ENCODE measurements at regions not wholly inside any gene's neighbourhood (a gene's known extent, or its start where the extent isn't known, plus 50 kb on each side); places are given as distances from the start of the nearest gene placed in this dataset.

DNA sequence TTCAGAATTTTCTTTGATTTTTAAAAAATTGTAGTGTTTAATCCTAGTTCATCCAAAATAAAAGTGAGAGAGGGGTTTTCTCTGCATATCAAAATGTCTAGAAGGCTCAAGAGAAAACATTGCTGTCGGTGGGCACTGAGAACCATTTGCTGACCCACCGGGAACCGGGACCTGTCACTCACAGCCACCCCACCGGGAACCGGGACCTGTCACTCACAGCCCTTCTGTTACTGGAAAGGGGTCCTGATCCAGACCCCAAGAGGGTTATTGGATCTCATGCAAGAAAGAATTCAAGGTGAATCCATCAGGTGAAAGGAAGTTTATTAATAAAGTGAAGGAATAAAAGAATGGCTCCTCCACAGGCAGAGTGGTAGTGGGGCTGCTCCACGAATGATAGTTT, 106.0 kb upstream of the SFSWAP start:
- no peak for DNase-seq
- intact Hi-C loops (cut with DNase I; ENCODE audit: low total_unique reads) = loop anchor here (10.0 kb wide), 1 partner anchor 220 kb away; the partner anchor contains the start of gene MMP17
- Histone ChIP-seq H3K4me3 (no peak overlapping the region), H3K9me3 (no peaks in the 10 kb centered on the region), H3K36me3 (no peaks in the 10 kb centered on the region), H3K27me3 (peaks cover 0 to 48% of the 10 kb centered on the region in 2 donors), H3K4me1 (peaks cover 0 to 9% (median 2%) of the 10 kb centered on the region in 4 donors), H3K27ac (no peak overlapping the region)
- TF ChIP-seq, protein P1, sequence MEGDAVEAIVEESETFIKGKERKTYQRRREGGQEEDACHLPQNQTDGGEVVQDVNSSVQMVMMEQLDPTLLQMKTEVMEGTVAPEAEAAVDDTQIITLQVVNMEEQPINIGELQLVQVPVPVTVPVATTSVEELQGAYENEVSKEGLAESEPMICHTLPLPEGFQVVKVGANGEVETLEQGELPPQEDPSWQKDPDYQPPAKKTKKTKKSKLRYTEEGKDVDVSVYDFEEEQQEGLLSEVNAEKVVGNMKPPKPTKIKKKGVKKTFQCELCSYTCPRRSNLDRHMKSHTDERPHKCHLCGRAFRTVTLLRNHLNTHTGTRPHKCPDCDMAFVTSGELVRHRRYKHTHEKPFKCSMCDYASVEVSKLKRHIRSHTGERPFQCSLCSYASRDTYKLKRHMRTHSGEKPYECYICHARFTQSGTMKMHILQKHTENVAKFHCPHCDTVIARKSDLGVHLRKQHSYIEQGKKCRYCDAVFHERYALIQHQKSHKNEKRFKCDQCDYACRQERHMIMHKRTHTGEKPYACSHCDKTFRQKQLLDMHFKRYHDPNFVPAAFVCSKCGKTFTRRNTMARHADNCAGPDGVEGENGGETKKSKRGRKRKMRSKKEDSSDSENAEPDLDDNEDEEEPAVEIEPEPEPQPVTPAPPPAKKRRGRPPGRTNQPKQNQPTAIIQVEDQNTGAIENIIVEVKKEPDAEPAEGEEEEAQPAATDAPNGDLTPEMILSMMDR (IDR thresholded peaks at IDR 0.05) = no peak

DNA sequence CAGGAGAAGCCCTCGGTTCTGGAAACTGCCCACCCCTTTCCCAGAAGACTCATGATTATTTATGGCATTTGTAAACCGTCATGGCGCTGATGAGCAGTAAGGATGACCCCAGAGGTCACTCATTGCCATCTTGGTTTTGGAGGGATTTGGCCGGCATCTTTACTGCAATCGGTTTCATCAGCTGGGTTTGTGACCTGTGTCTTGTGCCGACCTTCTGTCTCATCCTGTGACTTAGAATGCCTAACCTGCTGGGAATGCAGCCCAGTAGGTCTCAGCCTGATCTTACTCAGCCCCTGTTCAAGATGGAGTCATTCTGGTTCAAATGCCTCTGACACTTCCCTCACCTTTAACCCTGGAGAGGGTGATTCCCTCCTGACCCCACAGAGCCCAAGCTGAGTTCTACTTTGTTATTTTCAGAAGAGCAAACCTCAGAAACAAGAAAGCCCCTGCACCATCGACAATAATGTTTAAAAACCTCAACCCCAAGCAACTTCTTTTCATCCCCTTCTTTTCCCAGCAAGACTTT, 105.5 kb upstream of the SFSWAP start:
- intact Hi-C loops (cut with DNase I; ENCODE audit: low total_unique reads) = loop anchor here (10.0 kb wide), 1 partner anchor 219 kb away; the partner anchor contains the start of gene MMP17
- DNase-seq = no peak
- TF ChIP-seq, protein P1 (IDR thresholded peaks at IDR 0.05) = no peak
- Histone ChIP-seq H3K4me1 (peaks cover 0 to 9% (median 2%) of the 10 kb centered on the region in 4 donors), H3K9me3 (no peaks in the 10 kb centered on the region), H3K27me3 (peaks cover 0 to 48% of the 10 kb centered on the region in 2 donors), H3K4me3 (no peak overlapping the region), H3K36me3 (no peaks in the 10 kb centered on the region), H3K27ac (no peak overlapping the region)

DNA sequence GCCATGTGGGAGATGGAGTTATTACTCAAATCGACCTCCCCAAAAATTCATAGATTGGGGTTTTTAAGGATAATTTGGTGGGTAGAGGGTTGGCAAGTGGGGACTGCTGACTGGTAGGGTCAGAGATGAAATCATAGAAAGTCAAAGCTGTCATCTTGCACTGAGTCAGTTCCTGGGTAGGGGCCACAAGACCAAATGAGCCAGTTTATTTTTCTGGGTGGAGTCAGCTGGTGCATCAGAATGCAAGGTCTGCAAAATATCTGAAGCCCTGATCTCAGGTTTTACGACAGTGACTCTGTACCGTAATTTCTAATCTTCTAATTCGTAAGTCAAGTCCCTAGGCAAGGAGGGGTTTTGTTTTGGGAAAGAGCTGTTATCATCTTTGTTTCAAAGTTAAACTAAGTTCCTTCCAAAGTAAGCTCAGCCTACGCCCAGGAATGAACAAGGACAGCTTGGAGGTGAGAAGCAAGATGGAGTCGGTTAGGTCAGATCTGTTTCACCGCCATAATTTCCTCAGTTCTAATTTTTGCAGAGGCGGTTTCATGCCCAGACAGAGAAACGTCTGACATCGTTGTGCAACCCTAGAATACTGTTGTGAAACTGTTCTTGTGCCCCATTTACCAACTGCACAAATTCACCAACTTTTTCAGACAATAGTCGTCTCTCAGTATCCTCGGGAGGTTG, 104.5 kb upstream of the SFSWAP start:
- Histone ChIP-seq H3K27ac (no peak overlapping the region), H3K4me3 (no peak overlapping the region), H3K4me1 (peaks cover 0 to 9% (median 2%) of the 10 kb centered on the region in 4 donors), H3K27me3 (peaks cover 0 to 50% of the 10 kb centered on the region in 2 donors), H3K36me3 (no peaks in the 10 kb centered on the region), H3K9me3 (no peaks in the 10 kb centered on the region)
- intact Hi-C loops (cut with DNase I; ENCODE audit: low total_unique reads) = loop anchor here (10.0 kb wide), 1 partner anchor 218 kb away; the partner anchor contains the start of gene MMP17
- DNase-seq = no peak
- TF ChIP-seq, protein P1 (IDR thresholded peaks at IDR 0.05) = no peak

DNA sequence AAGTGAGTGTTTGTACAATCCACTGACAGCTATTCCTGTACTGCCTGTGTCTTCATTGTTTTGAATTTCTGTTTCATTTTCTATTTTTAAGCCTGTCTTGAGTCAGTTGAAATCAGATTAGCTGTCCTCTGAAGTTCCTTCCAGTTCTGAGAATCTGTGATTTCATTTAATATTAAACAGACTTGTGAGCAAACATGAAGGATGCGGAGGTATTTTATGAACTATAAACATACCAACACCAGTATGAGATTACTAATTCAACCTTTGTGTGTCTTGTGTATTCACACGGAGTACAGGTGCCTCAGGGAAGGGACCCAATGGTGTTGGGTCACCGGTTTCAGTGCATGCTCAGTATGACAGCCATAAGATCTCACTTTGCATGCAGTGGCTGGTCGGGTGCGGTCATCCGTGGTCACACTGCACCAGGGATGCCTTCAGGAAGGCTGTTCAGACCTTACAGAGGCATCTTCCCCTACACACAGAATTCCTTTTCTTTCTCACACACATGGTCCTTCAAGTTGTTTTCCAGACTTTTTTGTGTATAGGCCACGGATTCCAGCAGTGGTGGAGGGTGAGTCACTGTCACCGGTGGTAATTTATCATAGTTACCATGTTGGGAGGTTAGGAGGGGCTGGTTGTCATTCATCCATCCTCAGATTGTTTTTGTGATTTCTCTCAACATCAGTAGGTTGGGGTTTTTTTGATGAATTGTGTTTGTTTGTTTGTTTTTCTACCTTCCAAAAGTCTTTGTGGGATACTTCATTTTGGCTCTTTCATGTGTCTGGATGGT, 103.0 kb upstream of the SFSWAP start:
- Histone ChIP-seq H3K27me3 (peaks cover 0 to 60% of the 10 kb centered on the region in 2 donors), H3K36me3 (no peaks in the 10 kb centered on the region), H3K27ac (no peak overlapping the region), H3K4me1 (peaks cover 0 to 9% (median 2%) of the 10 kb centered on the region in 4 donors), H3K4me3 (no peak overlapping the region), H3K9me3 (no peaks in the 10 kb centered on the region)
- intact Hi-C loops (cut with DNase I; ENCODE audit: low total_unique reads) = loop anchor here (10.0 kb wide), 1 partner anchor 217 kb away; the partner anchor contains the start of gene MMP17
- DNase-seq = no peak
- TF ChIP-seq, protein P1 (IDR thresholded peaks at IDR 0.05) = no peak

DNA sequence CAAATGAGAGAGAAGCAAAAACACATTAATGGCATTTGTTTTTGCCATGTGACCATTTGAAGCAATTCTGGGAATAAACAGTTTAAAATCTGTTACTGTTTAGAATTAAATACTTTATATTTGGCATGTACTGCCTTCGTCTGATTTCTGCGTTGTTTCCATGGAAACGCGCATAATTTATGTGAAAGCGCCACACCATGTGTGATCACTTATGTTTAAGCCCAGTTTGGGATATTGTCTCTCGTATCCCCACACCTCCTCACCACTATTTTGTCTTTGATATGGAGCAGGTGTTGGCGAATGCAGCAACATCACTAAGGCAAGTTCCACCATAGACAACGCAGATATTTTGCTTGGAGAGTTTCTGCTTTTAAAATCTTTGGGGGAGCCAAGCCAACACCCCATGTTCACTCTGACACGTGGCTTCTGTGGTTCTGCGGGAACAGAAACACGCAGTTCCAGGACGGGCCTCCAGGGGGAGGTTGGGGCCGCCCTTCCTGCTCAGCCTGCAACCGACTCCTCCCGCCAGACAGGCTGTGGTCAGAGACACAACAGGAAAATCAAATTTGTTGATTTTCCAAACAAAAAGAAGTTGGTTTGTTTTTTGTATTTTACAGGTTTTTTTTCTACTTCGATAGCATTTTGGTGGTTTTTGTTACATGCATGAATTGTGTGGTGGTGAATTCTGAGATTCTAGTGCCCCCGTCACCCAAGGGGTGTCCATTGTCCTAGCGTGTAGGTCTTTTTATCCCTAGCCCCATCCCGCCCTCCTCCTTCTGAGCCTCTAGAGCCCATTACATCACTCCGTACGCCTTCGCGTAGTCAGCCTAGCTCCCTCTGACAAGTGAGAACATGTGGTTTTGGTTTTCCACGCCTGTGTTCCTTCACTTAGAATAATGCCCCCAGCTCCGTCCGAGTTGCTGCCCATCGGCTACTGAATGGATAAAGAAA, 101.9 kb upstream of the SFSWAP start:
- no peaks in the 10 kb centered on the region for H3K36me3 ChIP-seq
- no peaks in the 10 kb centered on the region for H3K9me3 ChIP-seq
- TF ChIP-seq, protein P1 (IDR thresholded peaks at IDR 0.05) = peak; percentile 71 to 80
- H3K4me3 ChIP-seq = peak overlapping the region in 1 of 2 donors; percentile 6
- peaks cover 0 to 9% (median 2%) of the 10 kb centered on the region in 4 donors for H3K4me1 ChIP-seq
- H3K27ac ChIP-seq = no peak overlapping the region
- DNase-seq = peak; percentile 66 to 76
- intact Hi-C loops (cut with DNase I; ENCODE audit: low total_unique reads) = loop anchor here (10.0 kb wide), 1 partner anchor 216 kb away; the partner anchor contains the start of gene MMP17
- H3K27me3 ChIP-seq = peaks cover 0 to 48% of the 10 kb centered on the region in 2 donors
